ENCODE measurements at regions not wholly inside any gene's neighbourhood (a gene's known extent, or its start where the extent isn't known, plus 50 kb on each side); places are given as distances from the start of the nearest gene placed in this dataset.

DNA sequence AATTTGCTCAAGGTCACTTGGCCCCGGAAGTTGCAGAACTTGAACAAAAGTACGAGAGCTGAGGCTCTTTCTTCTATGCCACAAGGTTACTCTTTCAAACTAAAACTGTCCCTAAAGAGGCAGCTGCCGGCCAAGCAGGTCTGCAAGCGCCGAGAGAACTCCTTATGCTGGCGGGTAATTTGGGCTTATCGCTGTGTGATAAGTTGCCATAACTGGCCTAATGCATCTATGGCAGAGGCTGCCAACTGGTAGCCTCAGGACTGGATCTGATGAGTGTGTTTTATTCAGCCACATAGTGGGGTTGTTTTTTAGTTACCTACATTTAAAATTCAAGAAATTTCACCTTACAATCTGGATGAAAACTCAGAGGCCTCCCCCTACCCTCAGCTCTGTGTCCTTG, 68.1 kb upstream of the SPOCK1 start:
- no peak for TF ChIP-seq RARB (CRISPR knock-in tag; IDR thresholded peaks at IDR 0.05)
- TF ChIP-seq, protein P1, sequence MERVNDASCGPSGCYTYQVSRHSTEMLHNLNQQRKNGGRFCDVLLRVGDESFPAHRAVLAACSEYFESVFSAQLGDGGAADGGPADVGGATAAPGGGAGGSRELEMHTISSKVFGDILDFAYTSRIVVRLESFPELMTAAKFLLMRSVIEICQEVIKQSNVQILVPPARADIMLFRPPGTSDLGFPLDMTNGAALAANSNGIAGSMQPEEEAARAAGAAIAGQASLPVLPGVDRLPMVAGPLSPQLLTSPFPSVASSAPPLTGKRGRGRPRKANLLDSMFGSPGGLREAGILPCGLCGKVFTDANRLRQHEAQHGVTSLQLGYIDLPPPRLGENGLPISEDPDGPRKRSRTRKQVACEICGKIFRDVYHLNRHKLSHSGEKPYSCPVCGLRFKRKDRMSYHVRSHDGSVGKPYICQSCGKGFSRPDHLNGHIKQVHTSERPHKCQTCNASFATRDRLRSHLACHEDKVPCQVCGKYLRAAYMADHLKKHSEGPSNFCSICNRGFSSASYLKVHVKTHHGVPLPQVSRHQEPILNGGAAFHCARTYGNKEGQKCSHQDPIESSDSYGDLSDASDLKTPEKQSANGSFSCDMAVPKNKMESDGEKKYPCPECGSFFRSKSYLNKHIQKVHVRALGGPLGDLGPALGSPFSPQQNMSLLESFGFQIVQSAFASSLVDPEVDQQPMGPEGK (CRISPR knock-in tag; IDR thresholded peaks at IDR 0.05; ENCODE audit: borderline replicate concordance): no peak
- no peak for TF ChIP-seq ZNF8 (CRISPR knock-in tag; IDR thresholded peaks at IDR 0.05)
- TF ChIP-seq, protein P2, sequence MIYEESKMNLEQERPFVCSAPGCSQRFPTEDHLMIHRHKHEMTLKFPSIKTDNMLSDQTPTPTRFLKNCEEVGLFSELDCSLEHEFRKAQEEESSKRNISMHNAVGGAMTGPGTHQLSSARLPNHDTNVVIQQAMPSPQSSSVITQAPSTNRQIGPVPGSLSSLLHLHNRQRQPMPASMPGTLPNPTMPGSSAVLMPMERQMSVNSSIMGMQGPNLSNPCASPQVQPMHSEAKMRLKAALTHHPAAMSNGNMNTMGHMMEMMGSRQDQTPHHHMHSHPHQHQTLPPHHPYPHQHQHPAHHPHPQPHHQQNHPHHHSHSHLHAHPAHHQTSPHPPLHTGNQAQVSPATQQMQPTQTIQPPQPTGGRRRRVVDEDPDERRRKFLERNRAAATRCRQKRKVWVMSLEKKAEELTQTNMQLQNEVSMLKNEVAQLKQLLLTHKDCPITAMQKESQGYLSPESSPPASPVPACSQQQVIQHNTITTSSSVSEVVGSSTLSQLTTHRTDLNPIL (CRISPR knock-in tag; IDR thresholded peaks at IDR 0.05; ENCODE audit: low read depth): no peak
- TF ChIP-seq PPARA (CRISPR knock-in tag; IDR thresholded peaks at IDR 0.05; ENCODE audit: borderline replicate concordance): no peak
- no peak for TF ChIP-seq OSR1 (CRISPR knock-in tag; IDR thresholded peaks at IDR 0.05)
- TF ChIP-seq ARNTL (CRISPR knock-in tag; IDR thresholded peaks at IDR 0.05; ENCODE audit: borderline replicate concordance, low read depth): no peak
- no peak for TF ChIP-seq ZNF70 (CRISPR knock-in tag; IDR thresholded peaks at IDR 0.05)
- TF ChIP-seq ZNF565 (CRISPR knock-in tag; conservative IDR thresholded peaks at IDR 0.05; ENCODE audit: low read depth): no peak
- TF ChIP-seq ESRRG (CRISPR knock-in tag; IDR thresholded peaks at IDR 0.05): no peak
- no peak for TF ChIP-seq ZFP30 (CRISPR knock-in tag; IDR thresholded peaks at IDR 0.05)
- TF ChIP-seq TCF4 (CRISPR knock-in tag; IDR thresholded peaks at IDR 0.05; ENCODE audit: borderline replicate concordance): no peak; the same call in 1 of the 2 replicates

Measured in SK-N-SH treated with all-trans-retinoic acid at 6 μM for 48 hours (cell line).